H1 (cell line): ENCODE measurements at regions not wholly inside any gene's neighbourhood (a gene's known extent, or its start where the extent isn't known, plus 50 kb on each side); places are given as distances from the start of the nearest gene placed in this dataset.

ENCODE experiments used
- CTCF ChIA-PET: fragments of 300-600 bp; sonication (Branson Sonifier 250); formaldehyde crosslinking; loops from one replicate; lab custom pipeline; 2021; ENCODE audit not compliant: partially characterized antibody; lab: Charles Lee
- POLR2A ChIA-PET: fragments of 300-600 bp; sonication (Branson Sonifier 250); formaldehyde crosslinking; loops from one replicate; lab custom pipeline; 2021; ENCODE audit warnings: inconsistent platforms; ENCODE audit not compliant: partially characterized antibody; lab: Charles Lee
- DNase-seq, 2 experiments: peaks; one replicate each; pipeline versions ENCODE4 v3.0.0 to v3.0.0-alpha.2; 2010 to 2022; ENCODE audit warnings: low spot score in 2 of 2, low read depth in 1 of 2, mixed read lengths in 1 of 2
- FAIRE-seq: peaks from 2 replicates; lab custom pipeline; 2011; peaks lifted over from hg19 to GRCh38; lab: Jason Lieb, UNC
- H2AFZ ChIP-seq: 2 replicates; pipeline ENCODE4 v1.8.1; 2012; ENCODE audit warnings: low read length, inconsistent platforms
- H2AK5ac ChIP-seq: 2 replicates; pipeline ENCODE4 v1.6.1; 2013; ENCODE audit warnings: low read depth, low read length
- H2BK120ac ChIP-seq: replicated peaks from 2 replicates; pipeline ENCODE3; 2013; ENCODE audit warnings: low read depth, low read length, inconsistent platforms
- H2BK12ac ChIP-seq: 2 replicates; pipeline ENCODE4 v1.6.1; 2013; ENCODE audit warnings: low read depth, low read length
- H2BK15ac ChIP-seq: 2 replicates; pipeline ENCODE4 v1.6.1; 2013; ENCODE audit warnings: low read length
- H2BK20ac ChIP-seq: 2 replicates; pipeline ENCODE4 v1.6.1; 2013; ENCODE audit warnings: low read length
- H2BK5ac ChIP-seq: 2 replicates; pipeline ENCODE4 v1.6.1; 2013; ENCODE audit warnings: low read depth, low read length
- H3K14ac ChIP-seq: 2 replicates; pipeline ENCODE4 v1.6.1; 2013; ENCODE audit warnings: inconsistent platforms; ENCODE audit not compliant: insufficient read length
- H3K18ac ChIP-seq: 2 replicates; pipeline ENCODE4 v1.6.1; 2013; ENCODE audit warnings: low read length; ENCODE audit errors: extremely low read depth
- H3K23ac ChIP-seq: 2 replicates; pipeline ENCODE4 v1.6.1; 2013; ENCODE audit warnings: inconsistent platforms; ENCODE audit not compliant: insufficient read length
- H3K23me2 ChIP-seq: 2 replicates; pipeline ENCODE4 v1.6.1; 2013; ENCODE audit warnings: low read depth, low read length
- H3K27ac ChIP-seq: 2 replicates; pipeline ENCODE4 v1.6.1; 2011; ENCODE audit warnings: low read depth, low read length, inconsistent platforms
- H3K27me3 ChIP-seq, 4 experiments: replicated peaks in 1 of 4; 1 replicate in 1 of 4; 2 replicates in 3 of 4; pipeline versions ENCODE4 v1.6.1 to v1.8.1; 2011 to 2013; ENCODE audit warnings: low read length in 3 of 4, mild to moderate bottlenecking in 3 of 4, inconsistent platforms in 2 of 4, mixed read lengths in 2 of 4, moderate library complexity in 1 of 4; ENCODE audit not compliant: control insufficient read depth in 3 of 4, insufficient read depth in 3 of 4; ENCODE audit errors: extremely low read depth in 1 of 4
- H3K36me3 ChIP-seq, 4 experiments: 2 replicates each; pipeline versions ENCODE4 v1.6.1 to v1.8.1; 2011 to 2013; ENCODE audit warnings: mild to moderate bottlenecking in 4 of 4, low read length in 3 of 4, moderate library complexity in 2 of 4, control low read depth in 1 of 4, inconsistent platforms in 1 of 4; ENCODE audit not compliant: insufficient read depth in 4 of 4, control insufficient read depth in 2 of 4
- H3K4ac ChIP-seq: replicated peaks from 2 replicates; pipeline ENCODE3; 2013; ENCODE audit warnings: low read length, low read depth, mixed read lengths, inconsistent platforms; ENCODE audit not compliant: insufficient read length
- H3K4me1 ChIP-seq, 4 experiments: replicated peaks in 1 of 4; 1 replicate in 1 of 4; 2 replicates in 3 of 4; pipeline versions ENCODE4 v1.6.1 to v1.8.1; 2011 to 2013; ENCODE audit warnings: low read length in 3 of 4, inconsistent platforms in 2 of 4, mixed read lengths in 1 of 4; ENCODE audit not compliant: insufficient read depth in 4 of 4, control insufficient read depth in 3 of 4
- H3K4me2 ChIP-seq, 2 experiments: 2 replicates each; pipeline versions ENCODE4 v1.6.1 to v1.8.1; 2011 to 2013; ENCODE audit warnings: low read depth in 2 of 2, low read length in 2 of 2, control low read depth in 1 of 2, inconsistent platforms in 1 of 2, mild to moderate bottlenecking in 1 of 2; ENCODE audit not compliant: insufficient read depth in 1 of 2
- H3K4me3 ChIP-seq, 4 experiments: fragments of 200-600, 300-600 bp in 1 of 4; sonication (generic), shearing (Covaris generic), sonication (Bioruptor Twin) in 1 of 4; 2 replicates each; pipeline versions ENCODE4 v1.5.1 to v1.8.1; 2011 to 2016; ENCODE audit warnings: low read length in 4 of 4, low read depth in 3 of 4, control low read depth in 2 of 4, inconsistent platforms in 2 of 4, mild to moderate bottlenecking in 2 of 4, mixed read lengths in 1 of 4, moderate library complexity in 1 of 4; ENCODE audit not compliant: insufficient read depth in 2 of 4; ENCODE audit errors: extremely low read depth in 1 of 4
- H3K56ac ChIP-seq: replicated peaks from 2 replicates; pipeline ENCODE3; 2013; ENCODE audit warnings: low read depth, mild to moderate bottlenecking, mixed read lengths, low read length, inconsistent platforms; ENCODE audit not compliant: insufficient read length
- H3K79me1 ChIP-seq: 2 replicates; pipeline ENCODE4 v1.6.1; 2013; ENCODE audit warnings: low read depth, low read length, control low read depth
- H3K79me2 ChIP-seq, 2 experiments: 2 replicates each; pipeline versions ENCODE4 v1.6.1 to v1.8.1; 2012 to 2013; ENCODE audit warnings: low read length in 2 of 2, mild to moderate bottlenecking in 2 of 2, inconsistent platforms in 1 of 2; ENCODE audit not compliant: insufficient read depth in 2 of 2, control insufficient read depth in 1 of 2
- H3K9ac ChIP-seq, 4 experiments: replicated peaks in 1 of 4; 1 replicate in 1 of 4; 2 replicates in 3 of 4; pipeline versions ENCODE4 v1.6.1 to v1.8.1; 2011 to 2013; ENCODE audit warnings: low read depth in 3 of 4, low read length in 3 of 4, control low read depth in 2 of 4, mild to moderate bottlenecking in 2 of 4, moderate library complexity in 2 of 4, inconsistent platforms in 1 of 4; ENCODE audit errors: extremely low read depth in 1 of 4
- H3K9me3 ChIP-seq, 2 experiments: 2 replicates each; pipeline versions ENCODE4 v1.6.1 to v1.8.1; 2012 to 2013; ENCODE audit warnings: mild to moderate bottlenecking in 2 of 2, moderate library complexity in 2 of 2, control low read depth in 1 of 2, inconsistent platforms in 1 of 2, low read depth in 1 of 2, low read length in 1 of 2, mixed read lengths in 1 of 2; ENCODE audit not compliant: insufficient read depth in 2 of 2
- H4K20me1 ChIP-seq, 2 experiments: replicated peaks in 1 of 2; 2 replicates each; pipeline versions ENCODE3 to v1.8.1; 2011 to 2013; ENCODE audit warnings: inconsistent platforms in 2 of 2, low read length in 2 of 2, mild to moderate bottlenecking in 1 of 2; ENCODE audit not compliant: insufficient read depth in 2 of 2, control insufficient read depth in 1 of 2
- H4K5ac ChIP-seq: 2 replicates; pipeline ENCODE4 v1.6.1; 2013; ENCODE audit warnings: low read length, low read depth, mixed read lengths, inconsistent platforms; ENCODE audit not compliant: insufficient read length
- H4K8ac ChIP-seq: 2 replicates; pipeline ENCODE4 v1.8.0; 2013; ENCODE audit warnings: mild to moderate bottlenecking, moderate library complexity, low read length, inconsistent platforms; ENCODE audit not compliant: insufficient read depth; ENCODE audit errors: extremely low read depth
- H4K91ac ChIP-seq: replicated peaks from 2 replicates; pipeline ENCODE3; 2013; ENCODE audit warnings: low read length, mixed read lengths, inconsistent platforms; ENCODE audit not compliant: insufficient read length
- ASH2L ChIP-seq: fragments of 200-600, 300-600 bp; sonication (generic); IDR thresholded peaks from one replicate; pipeline ENCODE4 v1.7.1; 2017; ENCODE audit warnings: low read length
- MAFK ChIP-seq: IDR thresholded peaks from 2 replicates; pipeline ENCODE4 v1.6.1; 2012; ENCODE audit warnings: low read depth, mild to moderate bottlenecking, improper control_type of control experiment, low read length
- PHF8 ChIP-seq: fragments of 200-600 bp; sonication (generic); conservative IDR thresholded peaks from 2 replicates; pipeline ENCODE4 v1.7.1; 2012; ENCODE audit warnings: low read depth, mild to moderate bottlenecking, inconsistent platforms, low read length, moderate library complexity
- WGBS, 2 experiments: shearing (Covaris generic) in 1 of 2; methylation state at CpG; one replicate each; pipeline versions ENCODE4 v1.1.6 to v1.1.7; 2013 to 2015; ENCODE audit warnings: low lambda C conversion rate in 2 of 2, mixed read lengths in 2 of 2, inconsistent platforms in 1 of 2, low coverage in 1 of 2, missing lambda C conversion rate in 1 of 2; ENCODE audit not compliant: insufficient replicate concordance in 2 of 2, insufficient coverage in 1 of 2, insufficient read length in 1 of 2; ENCODE audit errors: extremely low coverage in 1 of 2, missing lambda C conversion rate in 1 of 2; 5-methylcytosine and 5-hydroxymethylcytosine counted together

GRCh38 chr2:123715467-123715982, 309.6 kb upstream of the CNTNAP5 start:
- H2BK120ac ChIP-seq = no peak overlapping the region
- no peak overlapping the region for H2BK12ac ChIP-seq
- no peak overlapping the region for H3K27ac ChIP-seq
- H2AFZ ChIP-seq = no peak overlapping the region
- DNase-seq (no peak), FAIRE-seq (no peak)
- H3K4me3 ChIP-seq = no peak overlapping the region
- H2BK15ac ChIP-seq = no peak overlapping the region
- ChIA-PET CTCF (no interaction called here), POLR2A (no interaction called here)
- H3K4me2 ChIP-seq = no peak overlapping the region
- H2BK20ac ChIP-seq = no peak overlapping the region
- no peaks in the 10 kb centered on the region for H3K79me2 ChIP-seq
- H3K27me3 ChIP-seq = no peaks in the 10 kb centered on the region
- H4K5ac ChIP-seq = no peak overlapping the region
- H4K91ac ChIP-seq = no peak overlapping the region
- H4K20me1 ChIP-seq = no peaks in the 10 kb centered on the region
- no peak overlapping the region for H2AK5ac ChIP-seq
- H3K4ac ChIP-seq = no peak overlapping the region
- no peak overlapping the region for H4K8ac ChIP-seq
- no peak overlapping the region for H3K9ac ChIP-seq
- no peak overlapping the region for H3K23ac ChIP-seq
- no peaks in the 10 kb centered on the region for H3K4me1 ChIP-seq
- H3K36me3 ChIP-seq = no peaks in the 10 kb centered on the region
- H3K18ac ChIP-seq = no peak overlapping the region
- no peak overlapping the region for H2BK5ac ChIP-seq
- no peaks in the 10 kb centered on the region for H3K23me2 ChIP-seq
- no peak overlapping the region for H3K14ac ChIP-seq
- 96% methylated on average over 3 of the region's 3 CpGs; no CpG with 5 or more reads in 1 of the 2 experiments for WGBS, 2 experiments
- no peaks in the 10 kb centered on the region for H3K9me3 ChIP-seq
- H3K79me1 ChIP-seq = no peaks in the 10 kb centered on the region
- no peak overlapping the region for H3K56ac ChIP-seq
- no peak for TF ChIP-seq PHF8
- no peak for TF ChIP-seq ASH2L
- TF ChIP-seq MAFK = no peak
